ENCODE measurements at regions not wholly inside any gene's neighbourhood (a gene's known extent, or its start where the extent isn't known, plus 50 kb on each side); places are given as distances from the start of the nearest gene placed in this dataset.

GRCh38 chr21:35168735-35169134, 119.6 kb upstream of the RUNX1 start:
- TF ChIP-seq CTCF (IDR thresholded peaks at IDR 0.05) (no peak), JUN (IDR thresholded peaks at IDR 0.05) (no peak), RFX5 (IDR thresholded peaks at IDR 0.05) (no peak), EP300 (IDR thresholded peaks at IDR 0.05) (no peak), MAX (IDR thresholded peaks at IDR 0.05) (no peak), MAFK (IDR thresholded peaks at IDR 0.05; ENCODE audit: partially characterized antibody) (no peak), CEBPB (IDR thresholded peaks at IDR 0.05) (no peak)

Data from A549 (cell line).